Heart right ventricle (tissue), 16 donors: ENCODE measurements at regions not wholly inside any gene's neighbourhood (a gene's known extent, or its start where the extent isn't known, plus 50 kb on each side); places are given as distances from the start of the nearest gene placed in this dataset.

ENCODE experiments used
- ATAC-seq, 8 donors: fragments of 200-7000 bp; cut with Tn5 transposase; one replicate each; pipeline ENCODE4 v1.9.1; 2020; ENCODE audit warnings: mild to moderate bottlenecking in 8 of 8, moderate library complexity in 8 of 8, moderate number of reproducible peaks in 1 of 8
- DNase-seq, 2 donors: peaks; one replicate each; pipeline ENCODE4 v3.0.0-alpha.2; 2020
- H3K27ac ChIP-seq, 10 donors: fragments of 200-600 bp; sonication (generic) in 2 of 10; one replicate each; pipeline versions ENCODE4 v1.5.0 to v1.8.0; 2020 to 2022; ENCODE audit warnings: mild to moderate bottlenecking in 3 of 10
- H3K27me3 ChIP-seq, 7 donors: fragments of 200-600 bp; one replicate each; pipeline ENCODE4 v1.8.0; 2021 to 2022; ENCODE audit warnings: mild to moderate bottlenecking in 2 of 7
- H3K36me3 ChIP-seq, 9 donors: fragments of 200-600 bp; sonication (generic) in 1 of 9; one replicate each; pipeline versions ENCODE4 v1.5.0 to v1.8.0; 2020 to 2022; ENCODE audit warnings: mild to moderate bottlenecking in 2 of 9
- H3K4me1 ChIP-seq, 9 donors: fragments of 200-600 bp; sonication (generic) in 1 of 9; one replicate each; pipeline versions ENCODE4 v1.5.0 to v1.8.0; 2020 to 2022; ENCODE audit warnings: mild to moderate bottlenecking in 4 of 9
- H3K4me3 ChIP-seq, 10 donors: fragments of 200-600 bp; sonication (generic) in 2 of 10; one replicate each; pipeline versions ENCODE4 v1.5.0 to v1.8.0; 2020 to 2022; ENCODE audit warnings: mild to moderate bottlenecking in 7 of 10, moderate library complexity in 2 of 10
- H3K9me3 ChIP-seq, 11 donors: fragments of 200-600 bp in 10 of 11; sonication (generic) in 2 of 11; one replicate each; pipeline versions ENCODE4 v1.5.0 to v1.8.0; 2013 to 2022; ENCODE audit warnings: mild to moderate bottlenecking in 2 of 11, control low read depth in 1 of 11, moderate library complexity in 1 of 11
- CTCF ChIP-seq, 9 donors: fragments of 200-600 bp; sonication (generic) in 2 of 9; IDR thresholded peaks; one replicate each; pipeline versions ENCODE4 v1.5.0 to v1.8.0; 2021 to 2022; ENCODE audit warnings: antibody characterized with exemption in 9 of 9, mild to moderate bottlenecking in 5 of 9, moderate library complexity in 1 of 9
- WGBS, 2 donors: extraction: QIAGEN DNeasy Blood & Tissue Kit; methylation state at CpG; one replicate each; pipeline ENCODE4 v1.1.7; 2013; ENCODE audit warnings: inconsistent platforms in 1 of 2; 5-methylcytosine and 5-hydroxymethylcytosine counted together
- intact Hi-C, 10 donors: fragments of 100-400 bp; cut with DNase I; formaldehyde crosslinking; loops; one replicate each; pipeline versions ENCODE4 v1.11.1 to v1.14.2; 2022
- donor health status: Arrhythmogenic right ventricular cardiomyopathy.
- donor health status: ischemic (EF 13 %, LVEDD 7.1; RV severe dilation, severe dysfunction).
- donor health status: healthy with polysubstance abuse.
- donor health status: DM: no; HTN: yes; CAD: no.
- donor health status: DM: no; HTN: no; CAD: no.
- donor health status: ischemic (EF 25% LVEDD 6.9; RV normal size, moderate dysfunction).
- donor health status: ischemic (EF 25% LVEDD 5.7; RV mildly dilated, moderate dysfunction).
- donor health status: healthy.
- donor health status: DM: yes; HTN: yes; CAD: no.
- donor health status: Ischemic cardiomyopathy.
- donor health status: ischemic (EF 35%, LVEDD 5.7; RV mildly dilated, moderate dysfunction).
- donor health status: nonischemic (EF 11% LVEDD 7.7; RV severe dilation, severe dysfunction).
- donor health status: DM: yes; HTN: yes; CAD: no.
- donor health status: PGD.
- donor health status: ischemic (EF 29% LVEDD 5.4; RV normal size, mild dysfunction).
- donor health status: nonischemic (EF 23%, LVEDD 6.1; RV moderate dilation, normal function).

- WGBS, 2 donors, result 63 to 79% methylated on average over 2 of the region's 2 CpGs
- TF ChIP-seq CTCF (IDR thresholded peaks at IDR 0.05), result no peak
- DNase-seq (no peak), ATAC-seq (no peak)
- Histone ChIP-seq H3K27ac (no peak overlapping the region), H3K4me1 (no peaks in the 10 kb centered on the region), H3K27me3 (no peaks in the 10 kb centered on the region), H3K36me3 (no peaks in the 10 kb centered on the region), H3K9me3 (peaks cover 0 to 3% (median 0%) of the 10 kb centered on the region in 11 donors), H3K4me3 (no peak overlapping the region)
- intact Hi-C loops, result no loop called here
Observed at GRCh38 chr12:82574191-82574590, 112.5 kb upstream of the TMTC2 start.

- ATAC-seq, result no peak
- H3K27me3 ChIP-seq, result no peaks in the 10 kb centered on the region
- no peaks in the 10 kb centered on the region for H3K36me3 ChIP-seq
- intact Hi-C loops, result no loop called here
- TF ChIP-seq CTCF (IDR thresholded peaks at IDR 0.05), result no peak
- no peak for DNase-seq
- no peak overlapping the region for H3K27ac ChIP-seq
- 96 to 98% methylated on average over 2 of the region's 2 CpGs for WGBS, 2 donors
- no peaks in the 10 kb centered on the region for H3K4me1 ChIP-seq
- H3K9me3 ChIP-seq, result peaks cover 0 to 10% (median 0%) of the 10 kb centered on the region in 11 donors
- H3K4me3 ChIP-seq, result no peak overlapping the region
Observed at GRCh38 chr12:82578725-82579124, 108.0 kb upstream of the TMTC2 start.

- DNase-seq (no peak), ATAC-seq (no peak)
- TF ChIP-seq CTCF (IDR thresholded peaks at IDR 0.05), result no peak
- 29 to 47% methylated on average over 1 of the region's 1 CpG for WGBS, 2 donors
- Histone ChIP-seq H3K9me3 (peaks cover 0 to 32% (median 7%) of the 10 kb centered on the region in 11 donors), H3K4me1 (no peaks in the 10 kb centered on the region), H3K36me3 (no peaks in the 10 kb centered on the region), H3K27me3 (no peaks in the 10 kb centered on the region), H3K4me3 (no peak overlapping the region), H3K27ac (no peak overlapping the region)
- intact Hi-C loops, result no loop called here
Observed at GRCh38 chr12:82583756-82584155, 103.0 kb upstream of the TMTC2 start.

GRCh38 chr12:82593143-82593542 is 93.6 kb upstream of the TMTC2 start:
- 54 to 64% methylated on average over 3 of the region's 3 CpGs for WGBS, 2 donors
- H3K27ac ChIP-seq, result no peak overlapping the region

More at GRCh38 chr12:82593143-82593542, 93.6 kb upstream of the TMTC2 start:
- Histone ChIP-seq H3K4me3 (no peak overlapping the region), H3K36me3 (no peaks in the 10 kb centered on the region), H3K4me1 (no peaks in the 10 kb centered on the region), H3K9me3 (peaks cover 0 to 30% (median 8%) of the 10 kb centered on the region in 11 donors), H3K27me3 (no peaks in the 10 kb centered on the region)
- ATAC-seq (no peak), DNase-seq (no peak)
- intact Hi-C loops, result no loop called here
- no peak for TF ChIP-seq CTCF (IDR thresholded peaks at IDR 0.05)
